Activated CD8-positive, alpha-beta memory T cell treated with anti-CD3 and anti-CD28 coated beads, Interleukin-2, amount 50 U/mL, for 48 hours (primary cell): ENCODE measurements at regions not wholly inside any gene's neighbourhood (a gene's known extent, or its start where the extent isn't known, plus 50 kb on each side); places are given as distances from the start of the nearest gene placed in this dataset.
A peak's percentile ranks its signal among the peaks of the same experiment; 100 is the strongest.

Experiments used
- DNase-seq: peaks from one replicate; pipeline ENCODE4 v3.0.0-alpha.2; 2020

DNA sequence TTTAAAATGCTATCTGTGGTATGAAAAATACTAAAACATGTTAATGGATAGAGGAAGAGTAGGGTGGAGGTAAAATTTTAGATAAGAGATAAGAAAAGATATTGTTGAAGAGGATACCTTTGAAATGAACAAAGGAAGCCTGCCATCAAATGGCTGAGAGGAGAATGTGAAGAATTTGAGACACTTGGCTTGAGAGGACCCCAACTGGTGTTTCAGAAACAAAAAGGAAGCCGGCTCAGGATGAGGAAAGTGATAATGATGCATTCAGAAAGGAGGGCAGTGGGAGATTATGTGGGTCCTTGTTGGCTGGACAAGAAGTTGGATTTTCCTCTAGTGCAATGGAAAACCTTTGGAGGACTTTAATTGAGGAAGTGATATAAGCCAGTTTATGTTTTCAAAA is 264.4 kb downstream of the DUSP6 start:
- no peak for DNase-seq

GRCh38 chr12:89087149-89087825 is 265.0 kb downstream of the DUSP6 start:
- DNase-seq, result no peak

GRCh38 chr12:89085421-89085820 is 266.9 kb downstream of the DUSP6 start:
- DNase-seq, result no peak

DNA sequence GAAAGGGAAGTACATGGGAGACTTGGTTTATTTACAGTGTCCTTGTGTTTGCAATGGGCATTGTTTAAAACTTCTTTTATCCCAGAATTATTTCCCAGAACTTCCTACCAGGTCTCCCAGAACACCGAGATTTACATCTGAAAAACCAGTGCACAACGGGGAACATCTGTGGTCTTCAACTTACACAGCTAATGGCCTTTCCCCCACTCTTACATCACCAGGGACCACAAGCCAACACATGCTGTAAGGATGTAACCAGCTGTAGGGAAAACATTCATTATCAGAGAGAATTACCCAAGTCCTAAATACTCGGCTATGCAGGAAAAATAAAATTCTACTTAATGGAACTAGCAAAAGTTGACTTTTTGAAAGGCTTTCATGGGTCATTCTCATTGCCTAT is 267.6 kb downstream of the DUSP6 start:
- no peak for DNase-seq

DNA sequence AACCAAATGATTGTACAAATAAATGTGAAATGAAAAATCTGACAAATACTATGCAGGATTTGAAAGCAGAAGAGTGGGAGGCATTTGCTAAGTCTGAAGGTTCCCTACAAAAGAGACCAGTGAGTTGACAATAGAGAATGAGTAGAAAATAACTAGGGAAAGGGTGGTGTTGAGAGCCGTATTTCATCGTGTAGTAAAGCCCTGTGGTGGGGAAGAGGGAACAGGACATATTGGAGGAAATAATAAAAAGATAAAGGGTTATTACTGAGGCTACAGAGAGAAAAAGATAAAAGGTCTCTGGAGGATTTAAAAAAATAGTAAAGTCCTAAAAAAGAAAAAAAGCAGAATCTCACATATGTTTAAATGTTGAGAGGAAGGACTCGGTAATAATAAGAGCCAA is 268.8 kb downstream of the DUSP6 start:
- no peak for DNase-seq

- DNase-seq, result no peak
Observed at GRCh38 chr12:89082370-89082753, 269.9 kb downstream of the DUSP6 start.

GRCh38 chr12:89081719-89082369 is 270.5 kb downstream of the DUSP6 start:
- DNase-seq, result no peak

GRCh38 chr12:89080793-89081465 is 271.4 kb downstream of the DUSP6 start:
- DNase-seq, result no peak

DNA sequence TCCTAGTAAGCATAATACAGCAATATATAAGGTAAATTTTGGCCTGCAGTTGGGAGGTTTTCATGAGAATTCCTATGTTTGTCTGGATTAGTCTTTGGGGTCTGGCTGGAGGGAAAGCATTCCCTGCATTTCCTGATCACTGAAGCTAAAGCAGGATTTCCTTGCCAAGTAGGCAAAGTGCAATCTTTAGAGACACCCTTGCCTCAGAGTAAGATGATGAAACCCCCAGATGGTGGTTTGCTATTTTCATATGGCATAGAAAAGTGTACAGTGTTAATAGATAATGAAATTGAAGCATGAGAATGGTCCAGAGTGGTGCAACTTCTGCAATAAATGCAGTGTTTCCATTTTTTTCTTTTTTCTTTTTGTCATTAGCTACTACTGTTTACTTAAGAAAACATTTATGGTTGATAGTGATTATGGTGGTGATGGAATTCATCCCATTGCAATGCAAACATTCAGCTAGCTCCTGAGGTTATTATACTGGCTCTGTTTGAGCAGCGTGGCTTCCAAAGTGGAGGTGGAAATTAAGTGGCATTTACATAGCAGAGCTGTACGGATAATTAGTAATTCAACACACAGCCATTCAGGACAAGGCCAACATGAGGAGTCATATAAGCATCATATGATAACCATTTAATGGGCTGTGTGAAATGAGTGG is 276.3 kb downstream of the DUSP6 start:
- DNase-seq, result no peak

- no peak for DNase-seq
Observed at GRCh38 chr12:89073659-89074058, 278.6 kb downstream of the DUSP6 start.

- DNase-seq, result no peak
Observed at GRCh38 chr12:89073027-89073398, 279.3 kb downstream of the DUSP6 start.

DNA sequence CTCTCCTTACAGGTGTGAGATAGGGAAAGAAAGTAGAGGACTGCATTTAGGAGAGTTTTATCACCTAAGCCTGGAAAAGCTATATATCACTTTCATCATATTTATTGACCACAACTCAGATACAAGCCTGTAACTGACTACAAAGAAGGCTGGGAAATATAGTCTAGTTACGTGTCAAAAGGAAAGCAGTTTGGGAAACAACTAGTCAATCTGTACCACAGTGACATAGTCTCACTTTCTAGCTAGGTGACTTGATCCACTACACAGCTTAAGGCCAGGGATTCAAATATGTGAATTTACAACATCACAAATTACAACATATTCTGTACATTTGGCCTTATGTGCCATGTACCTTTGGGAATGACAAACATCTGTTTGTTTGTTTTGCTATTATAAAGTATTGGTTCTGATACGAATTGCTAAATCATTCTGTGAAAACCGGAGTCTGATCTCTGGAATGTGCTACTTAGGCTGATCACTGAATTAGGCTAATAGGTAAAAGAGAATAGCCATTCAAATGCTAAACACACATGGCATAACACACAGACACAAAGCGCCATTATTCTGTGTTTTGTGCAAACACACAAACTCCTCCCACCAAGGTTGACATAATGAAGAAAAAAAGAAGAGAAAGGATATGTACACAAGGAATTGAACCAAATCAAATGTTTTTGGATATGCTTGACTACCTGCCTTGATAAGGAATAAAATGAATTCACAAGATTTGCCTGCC is 279.8 kb downstream of the DUSP6 start:
- DNase-seq, result no peak

DNA sequence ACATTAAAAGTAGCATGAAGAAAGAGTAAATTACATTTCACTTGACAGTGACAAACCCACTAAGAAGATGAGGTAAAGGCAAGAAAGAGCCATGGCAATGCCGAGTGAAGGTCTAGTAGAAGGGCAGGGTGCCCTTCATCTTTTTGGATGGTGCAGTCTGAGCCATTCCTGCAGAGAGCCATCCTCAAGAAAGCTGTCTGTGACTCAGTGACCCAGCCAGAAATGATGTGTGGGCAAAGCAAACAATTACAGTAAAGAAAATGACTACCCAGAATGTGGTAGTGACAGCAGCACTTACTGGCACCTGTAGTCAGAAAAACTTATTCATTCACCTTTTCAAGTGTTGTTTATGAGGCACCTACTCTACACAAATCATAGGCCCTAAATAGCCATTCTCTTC is 281.7 kb downstream of the DUSP6 start:
- DNase-seq, result peak; percentile 61

GRCh38 chr12:89069431-89069830 is 282.9 kb downstream of the DUSP6 start:
- DNase-seq, result no peak

- no peak for DNase-seq
Observed at GRCh38 chr12:89067421-89068187, 284.7 kb downstream of the DUSP6 start.

GRCh38 chr12:89064780-89065179 is 287.5 kb downstream of the DUSP6 start:
- DNase-seq, result no peak

DNA sequence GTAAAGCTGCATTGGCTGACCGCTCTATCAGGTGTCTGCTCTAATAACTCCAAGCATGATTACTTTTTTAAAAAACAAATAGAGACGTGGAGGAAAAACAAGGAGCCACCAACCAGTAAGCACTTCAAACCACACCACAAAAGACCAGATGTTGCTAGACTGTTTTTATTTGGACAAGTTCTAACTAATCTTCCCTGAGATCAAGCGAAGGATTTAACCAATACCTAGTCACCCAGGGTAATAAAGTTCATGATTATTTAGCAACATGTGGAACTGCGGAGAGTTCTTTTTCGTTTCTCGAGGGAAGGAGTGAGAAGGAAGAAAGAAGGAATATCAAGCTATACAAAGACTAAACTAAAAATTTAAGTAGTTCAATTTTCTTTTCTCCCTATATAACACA is 288.1 kb downstream of the DUSP6 start:
- no peak for DNase-seq

GRCh38 chr12:89062996-89063395 is 289.3 kb downstream of the DUSP6 start:
- DNase-seq, result no peak

DNA sequence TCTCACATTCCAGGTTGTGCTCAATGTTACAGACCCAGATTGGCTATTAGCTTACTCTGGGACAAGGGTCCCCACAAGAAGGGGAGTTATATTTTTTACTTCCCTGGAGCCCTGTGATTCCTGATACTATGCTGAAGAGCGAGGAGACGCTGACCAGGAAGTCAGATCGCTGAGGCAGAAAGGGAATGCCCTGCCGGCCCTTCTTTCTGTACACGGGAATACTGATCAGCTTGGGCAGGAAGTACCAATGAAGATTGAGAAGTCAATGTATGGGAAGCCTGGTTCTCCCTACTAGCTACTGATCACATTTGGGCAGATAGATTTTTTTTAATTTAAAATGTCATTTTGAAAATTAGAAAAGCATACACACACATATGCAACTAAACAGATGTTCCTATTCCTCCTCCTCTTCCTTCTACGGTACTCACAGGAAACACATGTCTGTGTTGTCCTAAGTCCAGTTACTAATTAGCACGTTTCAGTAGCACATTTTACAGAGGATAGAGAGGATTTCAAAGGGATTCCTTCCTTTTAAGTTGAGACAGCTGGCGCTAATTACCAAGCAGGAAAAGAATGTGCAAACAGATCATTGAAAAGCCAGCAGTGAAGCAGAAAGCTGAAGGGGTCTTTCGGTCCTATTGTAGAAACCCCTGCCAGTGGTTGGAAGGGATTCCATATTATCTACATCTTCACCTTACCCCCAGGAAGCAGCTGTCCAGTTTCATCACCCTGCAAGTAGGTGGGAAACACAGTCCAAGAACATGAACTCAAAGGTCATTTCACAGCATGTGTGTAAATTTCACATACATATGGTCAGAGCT is 292.4 kb downstream of the DUSP6 start:
- no peak for DNase-seq

- DNase-seq, result no peak
Observed at GRCh38 chr12:89059056-89059455, 293.2 kb downstream of the DUSP6 start.

GRCh38 chr12:89058402-89058801 is 293.9 kb downstream of the DUSP6 start:
- DNase-seq, result no peak
